PFSK-1 (cell line): ENCODE measurements at regions not wholly inside any gene's neighbourhood (a gene's known extent, or its start where the extent isn't known, plus 50 kb on each side); places are given as distances from the start of the nearest gene placed in this dataset.

Experiments used
- POLR2AphosphoS5 ChIP-seq: IDR thresholded peaks from 2 replicates; pipeline ENCODE4 v1.6.1; 2012; ENCODE audit warnings: low read depth, mild to moderate bottlenecking, control low read depth, low read length, moderate library complexity
- REST ChIP-seq, 2 experiments: IDR thresholded peaks; 2 replicates each; pipeline versions ENCODE4 v1.6.1 to v1.8.0; 2011 to 2012; ENCODE audit warnings: low read depth in 2 of 2, low read length in 2 of 2, control low read depth in 1 of 2, inconsistent platforms in 1 of 2, mild to moderate bottlenecking in 1 of 2, moderate library complexity in 1 of 2; ENCODE audit not compliant: insufficient read depth in 1 of 2
- TAF1 ChIP-seq: IDR thresholded peaks from 2 replicates; pipeline ENCODE4 v1.6.1; 2012; ENCODE audit warnings: low read length, control low read depth, borderline replicate concordance; ENCODE audit not compliant: insufficient read depth

GRCh38 chr6:23696992-23697391 is 429.0 kb upstream of the NRSN1 start:
- TF ChIP-seq POLR2AphosphoS5 (no peak), REST (IDR thresholded peaks at IDR 0.05; ENCODE audit: insufficient read depth in 1 of 2, low read depth in 2 of 2, low read length in 2 of 2) (no peak), TAF1 (no peak)
